ENCODE measurements at regions not wholly inside any gene's neighbourhood (a gene's known extent, or its start where the extent isn't known, plus 50 kb on each side); places are given as distances from the start of the nearest gene placed in this dataset.

GRCh38 chr18:39350945-39351344 is 1785.3 kb upstream of the CELF4 start:
- DNase-seq = no peak
- Histone ChIP-seq H3K36me3 (replicated peaks; ENCODE audit: control insufficient read depth, insufficient read depth, low read length) (no peaks in the 10 kb centered on the region), H3K27me3 (ENCODE audit: control insufficient read depth, insufficient read depth, low read length) (no peaks in the 10 kb centered on the region), H3K4me3 (ENCODE audit: insufficient read depth, low read depth, low read length) (no peak overlapping the region)

GRCh38 chr18:39349801-39350200 is 1784.2 kb upstream of the CELF4 start:
- no peak for DNase-seq
- Histone ChIP-seq H3K4me3 (ENCODE audit: insufficient read depth, low read depth, low read length) (no peak overlapping the region), H3K27me3 (ENCODE audit: control insufficient read depth, insufficient read depth, low read length) (no peaks in the 10 kb centered on the region), H3K36me3 (replicated peaks; ENCODE audit: control insufficient read depth, insufficient read depth, low read length) (no peaks in the 10 kb centered on the region)

- DNase-seq = no peak
- Histone ChIP-seq H3K36me3 (replicated peaks; ENCODE audit: control insufficient read depth, insufficient read depth, low read length) (no peaks in the 10 kb centered on the region), H3K27me3 (ENCODE audit: control insufficient read depth, insufficient read depth, low read length) (no peaks in the 10 kb centered on the region), H3K4me3 (ENCODE audit: insufficient read depth, low read depth, low read length) (no peak overlapping the region)
Observed at GRCh38 chr18:39348757-39349156, 1783.2 kb upstream of the CELF4 start.

- no peaks in the 10 kb centered on the region for H3K36me3 ChIP-seq (replicated peaks; ENCODE audit: control insufficient read depth, insufficient read depth, low read length)
- no peak overlapping the region for H3K4me3 ChIP-seq (ENCODE audit: insufficient read depth, low read depth, low read length)
- H3K27me3 ChIP-seq (ENCODE audit: control insufficient read depth, insufficient read depth, low read length) = no peaks in the 10 kb centered on the region
- no peak for DNase-seq
Observed at GRCh38 chr18:39347701-39348100, 1782.1 kb upstream of the CELF4 start.

- H3K36me3 ChIP-seq (replicated peaks; ENCODE audit: control insufficient read depth, insufficient read depth, low read length) = no peaks in the 10 kb centered on the region
- DNase-seq = no peak
Observed at GRCh38 chr18:39346916-39347315, 1781.3 kb upstream of the CELF4 start.

GRCh38 chr18:39345321-39345720 is 1779.7 kb upstream of the CELF4 start:
- H3K4me3 ChIP-seq (ENCODE audit: insufficient read depth, low read depth, low read length) = no peak overlapping the region
- H3K36me3 ChIP-seq (replicated peaks; ENCODE audit: control insufficient read depth, insufficient read depth, low read length) = no peaks in the 10 kb centered on the region
- H3K27me3 ChIP-seq (ENCODE audit: control insufficient read depth, insufficient read depth, low read length) = no peaks in the 10 kb centered on the region
- DNase-seq = no peak

More at GRCh38 chr18:39346916-39347315, 1781.3 kb upstream of the CELF4 start:
- no peaks in the 10 kb centered on the region for H3K27me3 ChIP-seq (ENCODE audit: control insufficient read depth, insufficient read depth, low read length)
- H3K4me3 ChIP-seq (ENCODE audit: insufficient read depth, low read depth, low read length) = no peak overlapping the region

GRCh38 chr18:39344487-39344886 is 1778.9 kb upstream of the CELF4 start:
- Histone ChIP-seq H3K4me3 (ENCODE audit: insufficient read depth, low read depth, low read length) (no peak overlapping the region), H3K27me3 (ENCODE audit: control insufficient read depth, insufficient read depth, low read length) (no peaks in the 10 kb centered on the region), H3K36me3 (replicated peaks; ENCODE audit: control insufficient read depth, insufficient read depth, low read length) (no peaks in the 10 kb centered on the region)
- no peak for DNase-seq

GRCh38 chr18:39341129-39341528 is 1775.5 kb upstream of the CELF4 start:
- H3K36me3 ChIP-seq (replicated peaks; ENCODE audit: control insufficient read depth, insufficient read depth, low read length) = no peaks in the 10 kb centered on the region
- no peak overlapping the region for H3K4me3 ChIP-seq (ENCODE audit: insufficient read depth, low read depth, low read length)
- DNase-seq = no peak
- H3K27me3 ChIP-seq (ENCODE audit: control insufficient read depth, insufficient read depth, low read length) = no peaks in the 10 kb centered on the region

GRCh38 chr18:39340418-39340817 is 1774.8 kb upstream of the CELF4 start:
- Histone ChIP-seq H3K4me3 (ENCODE audit: insufficient read depth, low read depth, low read length) (no peak overlapping the region), H3K27me3 (ENCODE audit: control insufficient read depth, insufficient read depth, low read length) (no peaks in the 10 kb centered on the region), H3K36me3 (replicated peaks; ENCODE audit: control insufficient read depth, insufficient read depth, low read length) (no peaks in the 10 kb centered on the region)
- DNase-seq = no peak

- DNase-seq = no peak
- Histone ChIP-seq H3K4me3 (ENCODE audit: insufficient read depth, low read depth, low read length) (no peak overlapping the region), H3K36me3 (replicated peaks; ENCODE audit: control insufficient read depth, insufficient read depth, low read length) (no peaks in the 10 kb centered on the region)
Observed at GRCh38 chr18:39329496-39330275, 1764.1 kb upstream of the CELF4 start.

GRCh38 chr18:39326772-39327171 is 1761.2 kb upstream of the CELF4 start:
- no peak for DNase-seq

More at GRCh38 chr18:39329496-39330275, 1764.1 kb upstream of the CELF4 start:
- no peaks in the 10 kb centered on the region for H3K27me3 ChIP-seq (ENCODE audit: control insufficient read depth, insufficient read depth, low read length)

GRCh38 chr18:39325973-39326372 is 1760.4 kb upstream of the CELF4 start:
- H3K4me3 ChIP-seq (ENCODE audit: insufficient read depth, low read depth, low read length) = no peak overlapping the region
- DNase-seq = no peak
- no peaks in the 10 kb centered on the region for H3K36me3 ChIP-seq (replicated peaks; ENCODE audit: control insufficient read depth, insufficient read depth, low read length)
- H3K27me3 ChIP-seq (ENCODE audit: control insufficient read depth, insufficient read depth, low read length) = no peaks in the 10 kb centered on the region

More at GRCh38 chr18:39326772-39327171, 1761.2 kb upstream of the CELF4 start:
- H3K36me3 ChIP-seq (replicated peaks; ENCODE audit: control insufficient read depth, insufficient read depth, low read length) = no peaks in the 10 kb centered on the region
- no peak overlapping the region for H3K4me3 ChIP-seq (ENCODE audit: insufficient read depth, low read depth, low read length)
- H3K27me3 ChIP-seq (ENCODE audit: control insufficient read depth, insufficient read depth, low read length) = no peaks in the 10 kb centered on the region

- no peak overlapping the region for H3K4me3 ChIP-seq (ENCODE audit: insufficient read depth, low read depth, low read length)
- no peaks in the 10 kb centered on the region for H3K27me3 ChIP-seq (ENCODE audit: control insufficient read depth, insufficient read depth, low read length)
- H3K36me3 ChIP-seq (replicated peaks; ENCODE audit: control insufficient read depth, insufficient read depth, low read length) = no peaks in the 10 kb centered on the region
- no peak for DNase-seq
Observed at GRCh38 chr18:39319141-39319540, 1753.5 kb upstream of the CELF4 start.

- no peak for DNase-seq
- H3K36me3 ChIP-seq (replicated peaks; ENCODE audit: control insufficient read depth, insufficient read depth, low read length) = no peaks in the 10 kb centered on the region
- no peaks in the 10 kb centered on the region for H3K27me3 ChIP-seq (ENCODE audit: control insufficient read depth, insufficient read depth, low read length)
- no peak overlapping the region for H3K4me3 ChIP-seq (ENCODE audit: insufficient read depth, low read depth, low read length)
Observed at GRCh38 chr18:39318462-39318861, 1752.9 kb upstream of the CELF4 start.

GRCh38 chr18:39318008-39318407 is 1752.4 kb upstream of the CELF4 start:
- Histone ChIP-seq H3K36me3 (replicated peaks; ENCODE audit: control insufficient read depth, insufficient read depth, low read length) (no peaks in the 10 kb centered on the region), H3K4me3 (ENCODE audit: insufficient read depth, low read depth, low read length) (no peak overlapping the region), H3K27me3 (ENCODE audit: control insufficient read depth, insufficient read depth, low read length) (no peaks in the 10 kb centered on the region)
- no peak for DNase-seq
